NCI-H2081 (cell line): ENCODE measurements at regions not wholly inside any gene's neighbourhood (a gene's known extent, or its start where the extent isn't known, plus 50 kb on each side); places are given as distances from the start of the nearest gene placed in this dataset.
A peak's percentile ranks its signal among the peaks of the same experiment; 100 is the strongest.

Source experiments
- DNase-seq, 2 experiments: peaks; one replicate each; lab custom pipeline; 2025; lab: John Stamatoyannopoulos, UW

DNA sequence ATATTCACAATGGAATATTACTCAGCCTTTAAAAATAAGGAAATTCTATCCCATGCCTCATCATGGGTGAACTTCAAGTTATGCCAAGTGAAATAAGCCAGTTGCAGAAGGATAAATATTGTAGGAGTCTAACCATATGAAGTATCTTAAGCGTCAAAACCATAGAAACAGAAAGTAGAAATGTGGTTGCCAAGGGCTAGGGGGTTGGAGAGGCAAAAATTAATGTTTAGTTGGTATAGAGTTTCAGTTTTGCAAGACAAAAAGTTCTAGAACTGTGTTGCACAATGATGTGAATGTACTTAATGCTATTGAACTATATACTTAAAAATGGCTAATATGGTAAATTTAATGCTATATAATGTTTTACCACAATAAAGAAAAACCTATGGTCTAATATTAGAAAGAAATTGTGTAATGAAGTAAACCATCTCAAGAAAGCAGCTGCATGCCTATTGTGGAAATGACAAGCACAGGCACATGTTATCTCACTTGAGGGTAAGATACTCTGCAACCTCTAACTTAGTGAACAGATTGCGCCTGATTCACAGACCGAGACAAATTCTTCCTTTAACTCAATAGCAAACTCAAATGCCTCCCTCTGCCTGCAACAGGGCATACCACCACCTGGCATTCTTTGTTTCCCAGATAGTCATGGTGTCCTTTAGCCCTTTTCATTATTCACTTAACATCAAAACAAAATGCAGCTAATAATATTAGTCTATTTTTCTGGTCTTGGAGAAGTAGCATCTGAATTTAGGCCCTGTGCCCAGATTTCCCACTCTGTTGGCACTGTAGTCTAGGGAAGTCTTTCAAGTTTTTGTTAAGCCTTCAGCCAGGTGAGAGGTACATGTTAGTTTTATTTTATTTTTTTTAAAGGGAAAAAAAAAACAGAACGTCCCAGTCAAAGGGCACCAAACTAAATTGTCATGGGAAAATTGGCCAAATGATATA, 80.2 kb upstream of the ACP3 start:
- no peak for DNase-seq

DNA sequence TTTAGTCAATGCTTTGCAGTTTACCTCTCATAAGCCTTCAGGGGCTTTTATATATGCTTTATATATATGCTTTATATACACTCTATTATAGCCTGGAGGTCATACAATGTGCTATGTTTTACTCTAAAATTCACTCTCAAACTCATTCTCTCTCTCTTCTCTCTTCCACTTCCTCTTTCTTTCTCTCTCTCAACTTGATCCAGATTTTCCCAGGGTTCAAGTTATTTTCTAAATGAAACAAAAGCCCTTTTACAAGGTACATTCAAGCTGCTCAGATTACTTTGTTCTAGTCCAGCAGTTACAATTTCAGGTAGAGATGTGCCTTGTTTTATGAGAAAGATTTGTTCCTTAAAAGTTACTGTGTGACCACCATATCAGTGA, 79.6 kb upstream of the ACP3 start:
- DNase-seq, result no peak

DNA sequence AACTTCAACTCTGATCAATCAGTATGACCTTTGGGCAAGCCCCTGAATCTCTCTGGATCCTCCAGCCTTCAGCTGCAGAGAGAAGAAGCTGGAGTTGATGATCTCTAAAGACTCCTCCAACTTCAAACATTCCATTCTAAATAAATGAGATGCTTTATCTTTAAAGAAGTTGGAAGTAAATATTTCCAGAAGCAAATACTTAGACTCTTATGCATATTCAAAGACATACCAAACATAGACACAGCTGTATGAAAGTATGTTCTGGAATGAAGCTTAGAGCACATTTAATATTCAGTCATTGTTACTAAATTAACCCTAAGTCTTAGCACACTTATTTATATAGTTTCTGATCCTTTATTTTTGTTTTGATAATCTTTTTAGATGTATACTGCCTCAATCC, 77.6 kb upstream of the ACP3 start:
- DNase-seq, result no peak

DNA sequence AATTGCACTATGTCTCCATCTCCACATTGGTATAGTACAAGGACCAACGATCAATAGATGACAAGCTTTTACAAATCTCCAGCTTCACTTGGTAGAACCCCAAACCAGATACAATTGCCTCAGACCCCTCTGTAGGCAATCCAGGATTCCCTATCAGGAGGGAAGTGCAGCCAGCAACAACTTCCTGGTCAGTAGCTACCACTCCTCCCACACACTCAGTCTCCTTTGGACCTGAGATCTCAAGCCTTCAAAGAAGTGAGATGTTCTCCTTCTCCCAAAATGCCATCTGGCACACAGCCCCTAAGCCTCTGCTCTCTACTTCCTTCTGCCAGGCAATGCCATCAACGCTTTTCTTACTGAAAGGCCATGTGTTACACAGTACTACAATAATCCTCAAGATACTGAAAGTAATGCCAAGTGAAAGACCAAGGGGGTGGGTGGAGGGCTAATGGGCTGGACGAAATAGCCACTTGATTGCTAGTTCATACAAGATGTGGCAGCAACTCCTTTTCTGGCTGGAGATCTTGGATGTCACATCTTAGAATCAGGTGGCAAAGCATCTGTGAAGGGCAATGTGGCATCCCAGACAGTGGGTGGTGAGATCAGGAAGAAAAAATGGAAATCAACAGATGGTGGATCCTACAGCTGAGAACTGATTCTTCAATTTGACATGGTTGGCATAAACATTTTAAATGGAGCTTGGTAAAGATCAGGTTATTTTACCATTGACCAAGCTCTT, 75.3 kb upstream of the ACP3 start:
- DNase-seq, result no peak

DNA sequence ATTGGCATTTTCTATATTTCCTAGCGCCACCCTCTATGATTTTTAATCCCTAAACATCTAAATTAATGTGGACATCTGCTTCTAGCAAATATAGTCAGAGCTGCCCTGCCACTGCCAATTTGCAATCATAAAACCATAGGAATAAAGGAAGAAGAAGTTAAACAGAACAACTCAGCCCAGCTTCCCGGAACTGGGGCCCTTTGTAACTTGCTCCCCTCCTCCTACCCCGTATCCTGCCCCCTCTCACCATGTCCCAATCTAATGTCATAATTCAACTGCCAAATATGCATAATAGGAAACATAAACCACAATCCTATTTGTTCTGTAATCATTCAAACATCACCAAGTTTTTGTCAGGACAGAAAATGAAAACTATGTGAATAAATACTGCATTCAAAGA, 74.4 kb upstream of the ACP3 start:
- no peak for DNase-seq

DNA sequence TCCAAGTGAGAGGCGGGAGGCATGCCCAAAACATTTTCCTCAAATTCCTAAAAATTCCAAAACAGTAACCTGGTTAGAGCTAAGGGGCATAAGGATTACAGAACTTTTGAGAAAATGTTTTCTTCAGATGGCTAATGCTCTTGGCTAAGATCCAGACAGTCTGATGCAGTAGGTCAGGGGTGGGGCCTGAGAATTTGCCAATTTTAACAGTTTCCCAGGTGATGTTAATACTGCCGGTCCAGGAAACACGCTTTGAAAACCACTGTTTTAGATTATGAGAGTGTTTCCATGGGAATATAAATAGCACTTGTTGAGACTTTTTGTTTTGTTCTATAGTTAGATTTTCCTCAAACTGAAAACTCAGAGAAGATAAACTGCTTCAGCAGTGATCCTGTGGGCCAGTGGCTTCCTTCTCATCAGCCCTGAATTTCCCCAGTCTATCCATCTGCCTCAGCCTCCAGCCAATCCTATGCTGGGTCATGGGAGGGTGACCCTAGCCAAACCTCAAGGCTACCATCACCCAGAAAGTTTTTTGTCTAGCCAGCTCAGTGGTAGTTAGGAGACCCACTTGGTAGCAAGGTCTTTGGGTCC, 71.6 kb upstream of the ACP3 start:
- DNase-seq, result peak in 1 of 2 experiments; percentile 6

DNA sequence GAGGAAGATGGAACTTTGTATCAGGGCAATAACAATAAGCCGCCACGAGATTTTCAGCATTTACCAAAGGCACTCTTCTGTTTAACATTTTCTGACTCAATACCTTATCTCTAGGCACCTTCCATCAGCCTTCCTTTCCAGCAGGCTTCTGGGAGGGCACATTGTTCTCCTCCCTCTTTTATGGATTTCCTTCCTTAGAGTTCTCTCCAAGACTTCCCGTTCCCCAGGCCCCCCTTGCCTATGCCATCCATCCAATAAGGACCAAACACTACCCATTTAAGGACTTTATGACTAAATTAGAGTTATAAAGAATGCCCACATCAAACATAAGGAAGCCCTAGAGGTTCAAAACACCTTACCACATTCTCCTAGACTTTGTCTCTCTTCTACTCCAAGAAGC, 71.0 kb upstream of the ACP3 start:
- DNase-seq, result no peak

DNA sequence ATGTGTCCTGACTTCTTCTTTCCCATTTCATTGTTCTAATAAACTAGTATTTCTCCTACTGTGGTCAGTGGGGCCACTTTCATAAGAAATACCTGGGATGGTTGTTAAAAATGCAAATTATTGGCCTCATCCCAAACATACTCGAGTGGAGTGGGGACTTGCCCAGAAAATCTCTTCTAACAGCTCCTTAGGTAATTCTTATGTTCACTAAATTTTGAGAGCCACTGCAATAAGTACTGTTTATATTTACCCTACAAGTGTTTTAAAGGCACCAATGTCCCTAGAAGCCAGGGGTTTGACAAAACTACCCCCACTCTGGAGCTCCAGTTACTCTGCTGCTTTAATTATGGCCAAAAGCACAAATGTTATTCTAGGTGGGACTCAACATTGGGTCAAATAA, 70.0 kb upstream of the ACP3 start:
- DNase-seq, result no peak

DNA sequence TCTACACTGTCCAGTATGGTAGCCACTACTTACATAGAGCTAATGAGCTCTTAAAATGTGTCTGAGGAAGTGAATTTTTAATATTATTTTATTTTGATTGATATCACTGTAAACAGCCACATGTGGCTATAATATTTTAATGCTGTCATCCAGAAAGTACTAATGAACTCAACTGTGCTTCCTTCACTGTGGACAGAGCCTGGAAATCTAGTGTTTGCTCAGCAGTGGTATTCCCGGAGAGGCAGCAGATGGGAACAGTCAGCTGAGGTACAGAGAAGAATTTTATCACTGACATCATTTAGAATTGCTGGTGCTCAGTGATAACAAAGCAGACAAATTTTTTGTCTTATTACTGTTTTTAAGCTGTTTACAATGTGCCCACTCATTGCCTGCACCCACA, 68.7 kb upstream of the ACP3 start:
- no peak for DNase-seq

DNA sequence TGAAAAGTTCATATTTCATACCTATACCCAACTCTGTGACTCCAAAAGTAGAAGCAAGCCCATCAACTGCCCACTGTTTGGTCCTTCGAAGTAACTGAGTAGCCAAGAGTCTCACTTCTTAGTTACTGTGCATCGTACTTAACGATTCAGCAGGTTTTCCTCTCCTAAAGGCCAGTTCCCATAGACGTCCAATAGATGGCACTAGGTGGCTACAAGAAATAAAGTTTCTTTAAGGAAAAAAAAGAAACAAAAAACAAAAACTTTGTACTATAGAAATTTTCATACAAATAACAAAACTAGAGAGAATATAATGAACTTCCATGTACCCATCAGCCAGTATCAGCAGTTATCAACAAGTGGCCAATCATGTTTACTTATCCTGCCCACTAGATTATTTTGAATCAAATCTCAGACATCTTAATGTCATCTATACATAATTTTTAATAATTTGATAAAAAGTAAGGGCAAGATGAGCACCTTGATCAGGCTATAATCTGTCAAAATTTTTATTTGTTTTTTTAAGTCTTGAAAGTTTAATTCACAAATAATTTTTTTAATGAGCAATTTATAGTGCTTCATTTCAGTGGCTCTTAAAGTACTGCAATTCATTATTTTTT, 63.8 kb upstream of the ACP3 start:
- DNase-seq, result peak; percentile 37 to 61

DNA sequence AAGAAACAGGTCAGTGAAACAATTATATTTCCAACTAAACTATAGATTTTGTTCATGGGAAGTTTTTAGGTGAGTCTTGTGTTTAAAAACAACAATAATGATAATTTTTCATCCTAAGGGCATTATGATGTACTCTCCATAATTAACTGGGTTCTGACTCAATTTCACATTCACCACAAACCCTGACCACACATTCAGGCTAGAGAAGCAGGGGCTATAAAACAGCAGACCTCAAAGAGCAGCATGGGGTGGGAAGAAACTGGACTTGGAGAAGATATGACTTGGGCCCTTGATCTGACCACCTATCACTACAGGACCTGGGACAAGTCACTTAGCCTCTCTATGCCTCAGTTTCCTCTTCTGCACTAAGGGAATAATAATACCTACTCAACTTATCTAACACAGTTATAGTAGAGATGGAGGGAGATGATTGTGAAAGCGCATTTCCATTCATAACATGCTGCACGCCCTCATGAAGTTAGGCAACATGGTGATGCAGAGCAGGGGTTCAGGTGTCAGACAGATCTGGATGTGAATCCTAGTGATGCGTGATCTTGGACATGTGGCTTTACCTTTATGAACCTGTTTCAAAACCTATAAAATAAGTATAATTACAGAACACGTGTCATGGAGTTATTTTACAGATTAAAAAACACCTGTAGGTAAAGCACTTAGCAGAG, 63.0 kb upstream of the ACP3 start:
- no peak for DNase-seq

DNA sequence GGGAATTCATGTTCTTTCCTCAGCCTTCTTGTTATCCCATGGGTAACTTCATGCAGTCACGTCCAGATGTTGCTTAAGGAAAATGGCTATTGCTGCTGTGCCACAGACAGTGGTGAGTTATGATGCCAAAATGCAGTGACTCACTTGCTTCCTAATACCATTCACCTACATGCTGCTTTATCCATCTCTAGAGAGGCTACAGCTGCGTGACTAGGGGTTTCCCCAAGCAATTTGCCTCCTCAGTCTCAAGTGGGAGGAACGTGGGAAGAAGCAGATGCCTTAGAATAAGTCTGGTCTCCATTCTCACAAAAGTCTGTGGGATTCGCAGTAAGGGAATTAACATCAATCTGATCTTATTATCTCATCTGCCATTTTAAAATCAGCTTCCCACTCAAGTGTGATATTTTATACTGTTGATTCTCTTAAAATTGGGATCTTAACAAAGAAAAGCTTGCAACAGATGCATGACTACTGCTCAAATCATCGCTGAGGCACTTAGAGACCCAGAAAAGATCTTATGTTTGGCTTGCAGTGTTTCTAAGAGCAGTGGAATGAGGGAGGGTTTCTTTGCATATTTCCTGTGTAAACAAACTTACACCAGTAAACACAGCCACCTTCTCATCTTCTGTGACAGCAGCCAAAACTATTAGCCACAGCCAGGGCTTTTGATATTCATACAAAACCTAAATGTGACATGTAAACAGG, 62.0 kb upstream of the ACP3 start:
- DNase-seq, result no peak

DNA sequence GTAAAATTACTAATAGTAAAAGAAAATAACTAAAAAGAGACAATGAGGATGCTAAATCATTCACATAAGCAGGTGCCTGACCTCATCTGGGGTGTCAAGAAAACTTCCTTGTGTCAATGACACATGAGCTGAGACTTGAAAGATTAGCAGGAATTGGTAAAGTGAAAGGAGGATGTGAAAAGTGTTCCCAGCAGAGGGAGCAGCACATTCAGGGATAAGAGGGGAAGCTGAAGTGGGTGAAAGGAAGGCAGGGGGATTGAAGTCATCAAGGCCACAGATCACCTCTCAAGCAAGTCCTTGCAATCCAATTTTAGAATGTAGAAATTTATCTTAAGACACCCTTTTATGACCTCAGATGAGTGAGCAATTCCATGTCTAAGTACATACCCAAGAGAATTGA, 60.2 kb upstream of the ACP3 start:
- DNase-seq, result peak; percentile 28 to 51

DNA sequence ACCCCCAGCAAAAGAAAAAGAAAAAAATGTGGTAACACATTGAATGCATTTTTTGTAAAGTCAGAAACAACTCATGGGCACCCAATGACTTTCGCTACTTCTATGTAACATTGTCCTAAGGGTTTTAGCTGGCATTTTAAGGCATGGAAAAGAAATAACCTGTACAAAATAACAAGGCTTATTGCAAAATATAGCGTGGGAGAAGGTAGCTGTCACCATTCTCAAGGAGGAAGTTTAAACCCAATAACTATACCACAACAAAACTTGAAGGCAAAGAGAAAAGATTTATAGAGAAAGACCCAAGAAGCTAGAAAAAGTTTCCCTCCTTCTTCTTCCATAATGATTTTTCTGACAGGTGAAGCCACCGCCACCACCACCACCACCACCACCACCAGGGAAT, 55.7 kb upstream of the ACP3 start:
- DNase-seq, result no peak

DNA sequence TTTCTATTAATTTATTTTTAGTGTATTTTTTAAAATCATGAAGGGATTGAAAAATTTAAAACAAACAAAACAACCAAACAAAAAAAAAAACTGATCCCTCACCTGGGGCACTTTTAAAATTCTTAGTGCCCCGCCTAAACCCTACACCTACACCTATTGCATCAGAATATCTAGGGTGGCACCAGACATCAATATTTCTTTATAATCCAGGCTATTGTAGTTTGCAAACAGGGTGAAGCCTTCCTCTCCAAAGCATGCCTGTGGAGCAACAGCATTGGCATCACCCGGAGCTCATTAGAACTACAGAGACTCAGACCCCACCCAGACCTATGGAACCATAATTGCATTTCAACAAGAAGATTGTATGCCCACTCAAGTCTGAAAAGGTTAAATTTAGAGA, 54.9 kb upstream of the ACP3 start:
- DNase-seq, result no peak

DNA sequence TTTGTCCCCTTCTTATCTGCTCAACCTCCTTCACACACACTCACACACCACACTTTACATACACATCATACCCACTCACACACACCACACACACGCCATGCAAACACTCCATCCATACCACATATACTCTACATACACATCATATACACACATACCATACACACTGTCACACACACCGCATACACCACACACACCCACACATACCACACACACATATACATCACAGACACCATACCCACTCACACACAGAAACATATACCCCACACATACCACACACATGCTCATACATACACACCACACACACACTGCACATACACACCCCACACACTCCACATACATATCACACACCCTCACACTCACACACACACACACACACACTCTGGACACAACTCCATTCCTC, 54.3 kb upstream of the ACP3 start:
- no peak for DNase-seq

DNA sequence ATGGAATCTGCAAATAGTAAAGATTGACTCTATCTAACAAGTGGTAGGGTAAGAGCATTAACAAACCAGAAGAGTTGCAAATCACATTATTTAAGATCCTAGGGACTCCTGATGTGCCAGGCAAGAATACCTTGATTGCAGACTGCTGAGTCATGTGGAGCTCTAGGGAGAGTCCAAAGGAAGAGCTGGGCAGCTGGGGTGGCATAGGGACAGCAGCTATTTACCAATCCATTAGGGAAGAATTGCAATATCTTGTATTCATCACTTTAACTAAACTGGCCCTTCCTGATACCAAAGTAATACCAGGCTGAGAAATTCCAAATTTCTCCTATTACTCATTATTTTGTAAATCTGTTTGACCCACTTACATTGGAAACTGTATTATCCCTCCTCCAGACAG, 52.2 kb upstream of the ACP3 start:
- DNase-seq, result no peak

DNA sequence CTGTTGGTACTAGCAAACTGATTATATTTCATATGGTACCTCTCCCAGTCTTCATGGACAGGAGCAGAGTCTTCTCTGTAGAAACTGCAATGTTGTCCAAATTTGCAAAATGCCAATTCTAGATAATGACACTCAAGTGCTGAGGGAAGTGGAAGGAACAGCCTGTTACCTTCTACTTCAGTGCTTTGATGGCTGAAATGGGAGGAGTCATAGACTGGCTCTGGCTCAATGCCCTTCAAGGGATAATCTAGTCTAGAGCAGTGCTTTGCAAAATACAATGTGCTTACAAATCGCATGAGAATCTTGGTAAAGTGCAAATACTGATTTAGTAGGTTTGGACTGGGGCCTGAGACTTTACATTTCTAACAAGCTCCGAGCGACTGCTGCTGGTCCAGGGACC, 51.7 kb upstream of the ACP3 start:
- no peak for DNase-seq

DNA sequence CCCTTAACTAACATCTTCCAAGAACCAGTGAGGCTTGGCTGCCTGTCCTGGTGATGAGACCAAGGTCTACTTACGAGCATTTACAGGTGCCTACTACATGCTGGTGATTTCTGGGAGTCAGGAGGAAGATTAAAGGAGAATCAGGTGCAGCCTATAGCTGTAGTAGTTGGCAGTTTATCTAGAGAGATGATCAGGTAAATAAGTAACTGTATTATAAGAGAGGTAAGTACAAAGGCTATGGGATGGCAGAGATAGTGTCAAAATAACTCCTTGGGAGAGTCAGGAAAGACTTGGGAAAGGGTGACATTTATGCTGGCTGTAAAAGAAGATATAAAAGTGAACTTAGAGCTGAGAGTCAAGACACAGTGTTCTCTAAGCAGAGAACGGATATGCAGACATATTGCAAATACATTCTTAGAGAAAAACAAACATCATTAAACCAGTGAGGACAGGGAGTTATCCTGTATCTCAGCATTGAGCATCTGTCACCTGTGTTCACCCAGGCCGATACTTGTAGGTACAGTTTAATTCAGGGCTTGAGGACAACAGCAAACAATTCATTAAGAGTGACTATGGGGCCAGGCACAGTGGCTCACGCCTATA, 49.7 kb upstream of the ACP3 start:
- no peak for DNase-seq
